ENCODE measurements at regions not wholly inside any gene's neighbourhood (a gene's known extent, or its start where the extent isn't known, plus 50 kb on each side); places are given as distances from the start of the nearest gene placed in this dataset.

GRCh38 chr6:114523508-114523907, 180.7 kb upstream of the HS3ST5 start:
- Histone ChIP-seq H3K27ac (ENCODE audit: low read depth, low read length) (no peak overlapping the region), H4K20me1 (ENCODE audit: insufficient read depth) (0 out of 2 replicates have a peak, but pooled peaks cover under 1% of the 10 kb centered on the region), H3K79me2 (ENCODE audit: insufficient read depth, low read length) (no peaks in the 10 kb centered on the region), H3K9ac (ENCODE audit: low read length) (no peak overlapping the region), H2AFZ (ENCODE audit: low read depth, low read length, poor library complexity, severe bottlenecking) (no peak overlapping the region), H3K4me2 (ENCODE audit: low read length) (no peak overlapping the region), H3K27me3 (ENCODE audit: insufficient read depth, low read length) (peaks cover 13% of the 10 kb centered on the region; the same call in 1 of the 2 replicates), H3K36me3 (ENCODE audit: control insufficient read depth in 1 of 2, insufficient read depth in 2 of 2, low read length in 2 of 2) (no peaks in the 10 kb centered on the region), H3K9me3 (ENCODE audit: control insufficient read depth in 1 of 2, insufficient read depth in 1 of 2, low read depth in 1 of 2, low read length in 2 of 2) (no peaks in the 10 kb centered on the region), H3K9me2 (ENCODE audit: insufficient read depth) (no peaks in the 10 kb centered on the region), H3K4me3 (replicated peaks in 1 of 2; ENCODE audit: low read depth in 1 of 2, low read length in 2 of 2) (no peak overlapping the region), H3K4me1 (ENCODE audit: control insufficient read depth in 1 of 2, insufficient read depth in 2 of 2, low read length in 2 of 2) (no peaks in the 10 kb centered on the region)
- no peak for DNase-seq (ENCODE audit: low read depth, low spot score)
- POLR2A ChIA-PET = no interaction called here
- no peak for ATAC-seq
- no peak for TF ChIP-seq CTCF (IDR thresholded peaks at IDR 0.05 in 2 of 3, conservative IDR thresholded peaks at IDR 0.05 in 1 of 3; ENCODE audit: borderline replicate concordance in 1 of 3, insufficient read depth in 1 of 3, low read depth in 2 of 3, low read length in 2 of 3)
- TF ChIP-seq YY1 (IDR thresholded peaks at IDR 0.05; ENCODE audit: extremely low read depth, insufficient replicate concordance, low read depth, low read length) = no peak
- no peak for TF ChIP-seq EGR1 (IDR thresholded peaks at IDR 0.05; ENCODE audit: low read depth)
- no peak for TF ChIP-seq ZFX (IDR thresholded peaks at IDR 0.05)
- TF ChIP-seq JUND (IDR thresholded peaks at IDR 0.05) = no peak
- TF ChIP-seq SIN3A (IDR thresholded peaks at IDR 0.05; ENCODE audit: low read depth) = no peak
- no peak for TF ChIP-seq ELF1 (IDR thresholded peaks at IDR 0.05; ENCODE audit: borderline replicate concordance, low read depth)
- no peak for TF ChIP-seq CBX3 (IDR thresholded peaks at IDR 0.05; ENCODE audit: low read depth)
- TF ChIP-seq EZH2phosphoT487 (IDR thresholded peaks at IDR 0.05; ENCODE audit: borderline replicate concordance) = no peak
- no peak for TF ChIP-seq POLR2AphosphoS5 (IDR thresholded peaks at IDR 0.05; ENCODE audit: low read depth, low read length)
- TF ChIP-seq CEBPB (IDR thresholded peaks at IDR 0.05; ENCODE audit: low read depth) = no peak
- TF ChIP-seq, protein P1, sequence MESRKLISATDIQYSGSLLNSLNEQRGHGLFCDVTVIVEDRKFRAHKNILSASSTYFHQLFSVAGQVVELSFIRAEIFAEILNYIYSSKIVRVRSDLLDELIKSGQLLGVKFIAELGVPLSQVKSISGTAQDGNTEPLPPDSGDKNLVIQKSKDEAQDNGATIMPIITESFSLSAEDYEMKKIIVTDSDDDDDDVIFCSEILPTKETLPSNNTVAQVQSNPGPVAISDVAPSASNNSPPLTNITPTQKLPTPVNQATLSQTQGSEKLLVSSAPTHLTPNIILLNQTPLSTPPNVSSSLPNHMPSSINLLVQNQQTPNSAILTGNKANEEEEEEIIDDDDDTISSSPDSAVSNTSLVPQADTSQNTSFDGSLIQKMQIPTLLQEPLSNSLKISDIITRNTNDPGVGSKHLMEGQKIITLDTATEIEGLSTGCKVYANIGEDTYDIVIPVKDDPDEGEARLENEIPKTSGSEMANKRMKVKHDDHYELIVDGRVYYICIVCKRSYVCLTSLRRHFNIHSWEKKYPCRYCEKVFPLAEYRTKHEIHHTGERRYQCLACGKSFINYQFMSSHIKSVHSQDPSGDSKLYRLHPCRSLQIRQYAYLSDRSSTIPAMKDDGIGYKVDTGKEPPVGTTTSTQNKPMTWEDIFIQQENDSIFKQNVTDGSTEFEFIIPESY (IDR thresholded peaks at IDR 0.05; ENCODE audit: extremely low read depth, insufficient replicate concordance, low read length) = no peak
- TF ChIP-seq SRF (IDR thresholded peaks at IDR 0.05; ENCODE audit: low read depth) = no peak
- TF ChIP-seq, protein P2, sequence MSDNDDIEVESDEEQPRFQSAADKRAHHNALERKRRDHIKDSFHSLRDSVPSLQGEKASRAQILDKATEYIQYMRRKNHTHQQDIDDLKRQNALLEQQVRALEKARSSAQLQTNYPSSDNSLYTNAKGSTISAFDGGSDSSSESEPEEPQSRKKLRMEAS (IDR thresholded peaks at IDR 0.05) = no peak
- TF ChIP-seq, protein P3, sequence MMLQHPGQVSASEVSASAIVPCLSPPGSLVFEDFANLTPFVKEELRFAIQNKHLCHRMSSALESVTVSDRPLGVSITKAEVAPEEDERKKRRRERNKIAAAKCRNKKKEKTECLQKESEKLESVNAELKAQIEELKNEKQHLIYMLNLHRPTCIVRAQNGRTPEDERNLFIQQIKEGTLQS (IDR thresholded peaks at IDR 0.05) = no peak
- TF ChIP-seq, protein P4, sequence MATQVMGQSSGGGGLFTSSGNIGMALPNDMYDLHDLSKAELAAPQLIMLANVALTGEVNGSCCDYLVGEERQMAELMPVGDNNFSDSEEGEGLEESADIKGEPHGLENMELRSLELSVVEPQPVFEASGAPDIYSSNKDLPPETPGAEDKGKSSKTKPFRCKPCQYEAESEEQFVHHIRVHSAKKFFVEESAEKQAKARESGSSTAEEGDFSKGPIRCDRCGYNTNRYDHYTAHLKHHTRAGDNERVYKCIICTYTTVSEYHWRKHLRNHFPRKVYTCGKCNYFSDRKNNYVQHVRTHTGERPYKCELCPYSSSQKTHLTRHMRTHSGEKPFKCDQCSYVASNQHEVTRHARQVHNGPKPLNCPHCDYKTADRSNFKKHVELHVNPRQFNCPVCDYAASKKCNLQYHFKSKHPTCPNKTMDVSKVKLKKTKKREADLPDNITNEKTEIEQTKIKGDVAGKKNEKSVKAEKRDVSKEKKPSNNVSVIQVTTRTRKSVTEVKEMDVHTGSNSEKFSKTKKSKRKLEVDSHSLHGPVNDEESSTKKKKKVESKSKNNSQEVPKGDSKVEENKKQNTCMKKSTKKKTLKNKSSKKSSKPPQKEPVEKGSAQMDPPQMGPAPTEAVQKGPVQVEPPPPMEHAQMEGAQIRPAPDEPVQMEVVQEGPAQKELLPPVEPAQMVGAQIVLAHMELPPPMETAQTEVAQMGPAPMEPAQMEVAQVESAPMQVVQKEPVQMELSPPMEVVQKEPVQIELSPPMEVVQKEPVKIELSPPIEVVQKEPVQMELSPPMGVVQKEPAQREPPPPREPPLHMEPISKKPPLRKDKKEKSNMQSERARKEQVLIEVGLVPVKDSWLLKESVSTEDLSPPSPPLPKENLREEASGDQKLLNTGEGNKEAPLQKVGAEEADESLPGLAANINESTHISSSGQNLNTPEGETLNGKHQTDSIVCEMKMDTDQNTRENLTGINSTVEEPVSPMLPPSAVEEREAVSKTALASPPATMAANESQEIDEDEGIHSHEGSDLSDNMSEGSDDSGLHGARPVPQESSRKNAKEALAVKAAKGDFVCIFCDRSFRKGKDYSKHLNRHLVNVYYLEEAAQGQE (IDR thresholded peaks at IDR 0.05; ENCODE audit: low read depth) = no peak
- intact Hi-C loops (cut with micrococcal nuclease) = no loop called here
- no TSS peak for BruUV-seq (replicated peaks)
- RAD21 ChIA-PET (ENCODE audit: low non-redundant PET in 1 of 2, low total read pairs in 2 of 2, uncharacterized antibody in 2 of 2, unreplicated experiment in 2 of 2) = no interaction called here
- CTCF ChIA-PET = no interaction called here
